HepG2 (cell line): ENCODE measurements at regions not wholly inside any gene's neighbourhood (a gene's known extent, or its start where the extent isn't known, plus 50 kb on each side); places are given as distances from the start of the nearest gene placed in this dataset.

Experiments
- IKZF1 ChIP-seq: fragments of 450-650 bp; IDR thresholded peaks from 2 replicates; pipeline ENCODE4 v1.7.1; 2016
- KDM5B ChIP-seq: sonication (generic); formaldehyde crosslinking; IDR thresholded peaks from 2 replicates; pipeline ENCODE4 v1.4.0; 2020; ENCODE audit warnings: missing genetic modification reagents, mild to moderate bottlenecking, borderline replicate concordance
- LCORL ChIP-seq, 2 experiments: fragments of 450-650 bp in 1 of 2; sonication (generic) in 1 of 2; formaldehyde crosslinking in 1 of 2; IDR thresholded peaks; 2 replicates each; pipeline versions ENCODE4 v1.5.0 to v1.6.1; 2017 to 2020; ENCODE audit warnings: antibody characterized with exemption in 1 of 2, missing genetic modification reagents in 1 of 2
- PRPF4 ChIP-seq: fragments of 200-400 bp; formaldehyde crosslinking; IDR thresholded peaks from 2 replicates; pipeline ENCODE4 v1.6.1; 2016; ENCODE audit warnings: low read length, low read depth; ENCODE audit not compliant: poor library complexity, severe bottlenecking
- SAFB2 ChIP-seq: sonication (generic); formaldehyde crosslinking; IDR thresholded peaks from 2 replicates; pipeline ENCODE4 v1.5.1; 2020; ENCODE audit warnings: missing genetic modification reagents, low read depth, mild to moderate bottlenecking, borderline replicate concordance
- SOX13 ChIP-seq, 3 experiments: fragments of 450-650 bp in 1 of 3; sonication (generic) in 1 of 3; formaldehyde crosslinking in 1 of 3; IDR thresholded peaks in 2 of 3; conservative IDR thresholded peaks in 1 of 3; 2 replicates each; pipeline versions ENCODE4 v1.5.0 to v1.6.1; 2016 to 2020; ENCODE audit warnings: antibody characterized with exemption in 1 of 3, mild to moderate bottlenecking in 1 of 3, missing compliant biosample characterization in 1 of 3, missing genetic modification reagents in 1 of 3, moderate library complexity in 1 of 3
- SP2 ChIP-seq: sonication (generic); formaldehyde crosslinking; IDR thresholded peaks from 2 replicates; pipeline ENCODE4 v1.5.1; 2020; ENCODE audit warnings: mild to moderate bottlenecking, missing genetic modification reagents
- ZFP36L2 ChIP-seq: sonication (generic); formaldehyde crosslinking; IDR thresholded peaks from 2 replicates; pipeline ENCODE4 v1.4.0; 2020; ENCODE audit warnings: missing genetic modification reagents
- ZNF430 ChIP-seq: sonication (generic); formaldehyde crosslinking; IDR thresholded peaks from 2 replicates; pipeline ENCODE4 v1.9.0; 2021; ENCODE audit warnings: mild to moderate bottlenecking, missing genetic modification reagents
- ZNF563 ChIP-seq: sonication (generic); formaldehyde crosslinking; IDR thresholded peaks from 2 replicates; pipeline ENCODE4 v1.8.0; 2022; ENCODE audit warnings: mild to moderate bottlenecking, moderate library complexity, missing genetic modification reagents
- ZNF775 ChIP-seq: sonication (generic); formaldehyde crosslinking; IDR thresholded peaks from 2 replicates; pipeline ENCODE4 v1.4.0; 2020; ENCODE audit warnings: missing genetic modification reagents, mild to moderate bottlenecking, moderate library complexity, borderline replicate concordance
- TF ChIP-seq, protein P1 (sequence below): IDR thresholded peaks from 2 replicates; pipeline ENCODE4 v1.6.1; 2016; ENCODE audit warnings: low read depth, missing genetic modification reagents, missing compliant biosample characterization
- TF ChIP-seq, protein P2 (sequence below): IDR thresholded peaks from 2 replicates; pipeline ENCODE4 v1.6.1; 2018; ENCODE audit warnings: missing genetic modification reagents, mild to moderate bottlenecking, missing compliant biosample characterization
- TF ChIP-seq, protein P3 (sequence below): sonication (generic); formaldehyde crosslinking; IDR thresholded peaks from 2 replicates; pipeline ENCODE4; 2020; ENCODE audit warnings: missing genetic modification reagents, mild to moderate bottlenecking, borderline replicate concordance
- TF ChIP-seq, protein P4 (sequence below): IDR thresholded peaks from 2 replicates; pipeline ENCODE4 v1.6.1; 2018; ENCODE audit warnings: missing genetic modification reagents
- TF ChIP-seq, protein P5 (sequence below): conservative IDR thresholded peaks from 2 replicates; pipeline ENCODE4 v1.6.1; 2018; ENCODE audit warnings: missing genetic modification reagents

DNA sequence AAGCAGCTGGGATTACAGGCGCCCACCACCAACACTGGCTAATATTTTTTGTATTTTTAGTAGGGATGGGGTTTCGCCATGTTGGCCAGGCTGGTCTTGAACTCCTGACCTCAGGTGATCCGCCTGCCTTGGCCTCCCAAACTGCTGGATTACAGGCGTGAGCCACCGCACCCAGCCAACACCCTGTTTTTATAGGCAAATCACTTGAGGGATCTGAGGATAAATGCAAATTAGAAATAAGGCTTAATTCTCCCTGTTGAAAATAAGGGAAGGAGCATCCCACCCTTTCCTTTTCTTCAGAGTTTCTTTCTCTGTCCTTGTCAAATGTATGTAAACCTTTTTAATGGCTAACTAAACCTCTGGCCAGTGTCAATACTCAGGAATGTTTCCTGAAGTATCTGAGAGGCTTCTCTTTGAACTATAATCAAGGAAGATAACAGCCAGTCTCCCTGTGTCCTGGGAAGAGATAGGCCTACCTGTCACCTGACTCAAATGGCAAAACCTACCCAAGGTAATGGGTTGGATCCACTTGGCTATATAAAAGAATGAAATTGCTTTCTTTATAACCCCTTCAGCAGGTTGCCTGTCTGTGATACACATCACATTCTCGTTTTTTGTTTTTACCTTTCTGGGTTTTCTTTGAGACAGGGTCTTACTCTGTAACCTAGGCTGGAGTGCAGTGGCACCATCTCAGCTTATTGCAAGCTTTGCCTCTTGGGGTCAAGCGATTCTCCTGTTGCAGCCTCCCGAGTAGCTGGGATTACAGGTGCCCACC lies 64.5 kb upstream of the TNFAIP3 start (continued):
- TF ChIP-seq, protein P1, sequence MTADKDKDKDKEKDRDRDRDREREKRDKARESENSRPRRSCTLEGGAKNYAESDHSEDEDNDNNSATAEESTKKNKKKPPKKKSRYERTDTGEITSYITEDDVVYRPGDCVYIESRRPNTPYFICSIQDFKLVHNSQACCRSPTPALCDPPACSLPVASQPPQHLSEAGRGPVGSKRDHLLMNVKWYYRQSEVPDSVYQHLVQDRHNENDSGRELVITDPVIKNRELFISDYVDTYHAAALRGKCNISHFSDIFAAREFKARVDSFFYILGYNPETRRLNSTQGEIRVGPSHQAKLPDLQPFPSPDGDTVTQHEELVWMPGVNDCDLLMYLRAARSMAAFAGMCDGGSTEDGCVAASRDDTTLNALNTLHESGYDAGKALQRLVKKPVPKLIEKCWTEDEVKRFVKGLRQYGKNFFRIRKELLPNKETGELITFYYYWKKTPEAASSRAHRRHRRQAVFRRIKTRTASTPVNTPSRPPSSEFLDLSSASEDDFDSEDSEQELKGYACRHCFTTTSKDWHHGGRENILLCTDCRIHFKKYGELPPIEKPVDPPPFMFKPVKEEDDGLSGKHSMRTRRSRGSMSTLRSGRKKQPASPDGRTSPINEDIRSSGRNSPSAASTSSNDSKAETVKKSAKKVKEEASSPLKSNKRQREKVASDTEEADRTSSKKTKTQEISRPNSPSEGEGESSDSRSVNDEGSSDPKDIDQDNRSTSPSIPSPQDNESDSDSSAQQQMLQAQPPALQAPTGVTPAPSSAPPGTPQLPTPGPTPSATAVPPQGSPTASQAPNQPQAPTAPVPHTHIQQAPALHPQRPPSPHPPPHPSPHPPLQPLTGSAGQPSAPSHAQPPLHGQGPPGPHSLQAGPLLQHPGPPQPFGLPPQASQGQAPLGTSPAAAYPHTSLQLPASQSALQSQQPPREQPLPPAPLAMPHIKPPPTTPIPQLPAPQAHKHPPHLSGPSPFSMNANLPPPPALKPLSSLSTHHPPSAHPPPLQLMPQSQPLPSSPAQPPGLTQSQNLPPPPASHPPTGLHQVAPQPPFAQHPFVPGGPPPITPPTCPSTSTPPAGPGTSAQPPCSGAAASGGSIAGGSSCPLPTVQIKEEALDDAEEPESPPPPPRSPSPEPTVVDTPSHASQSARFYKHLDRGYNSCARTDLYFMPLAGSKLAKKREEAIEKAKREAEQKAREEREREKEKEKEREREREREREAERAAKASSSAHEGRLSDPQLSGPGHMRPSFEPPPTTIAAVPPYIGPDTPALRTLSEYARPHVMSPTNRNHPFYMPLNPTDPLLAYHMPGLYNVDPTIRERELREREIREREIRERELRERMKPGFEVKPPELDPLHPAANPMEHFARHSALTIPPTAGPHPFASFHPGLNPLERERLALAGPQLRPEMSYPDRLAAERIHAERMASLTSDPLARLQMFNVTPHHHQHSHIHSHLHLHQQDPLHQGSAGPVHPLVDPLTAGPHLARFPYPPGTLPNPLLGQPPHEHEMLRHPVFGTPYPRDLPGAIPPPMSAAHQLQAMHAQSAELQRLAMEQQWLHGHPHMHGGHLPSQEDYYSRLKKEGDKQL (CRISPR knock-in tag) = no peak
- TF ChIP-seq KDM5B (CRISPR knock-in tag) = no peak
- TF ChIP-seq, protein P2, sequence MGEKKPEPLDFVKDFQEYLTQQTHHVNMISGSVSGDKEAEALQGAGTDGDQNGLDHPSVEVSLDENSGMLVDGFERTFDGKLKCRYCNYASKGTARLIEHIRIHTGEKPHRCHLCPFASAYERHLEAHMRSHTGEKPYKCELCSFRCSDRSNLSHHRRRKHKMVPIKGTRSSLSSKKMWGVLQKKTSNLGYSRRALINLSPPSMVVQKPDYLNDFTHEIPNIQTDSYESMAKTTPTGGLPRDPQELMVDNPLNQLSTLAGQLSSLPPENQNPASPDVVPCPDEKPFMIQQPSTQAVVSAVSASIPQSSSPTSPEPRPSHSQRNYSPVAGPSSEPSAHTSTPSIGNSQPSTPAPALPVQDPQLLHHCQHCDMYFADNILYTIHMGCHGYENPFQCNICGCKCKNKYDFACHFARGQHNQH (CRISPR knock-in tag) = peak; percentile 65; the same call in 1 of the 2 replicates
- no peak for TF ChIP-seq PRPF4
- TF ChIP-seq, protein P3, sequence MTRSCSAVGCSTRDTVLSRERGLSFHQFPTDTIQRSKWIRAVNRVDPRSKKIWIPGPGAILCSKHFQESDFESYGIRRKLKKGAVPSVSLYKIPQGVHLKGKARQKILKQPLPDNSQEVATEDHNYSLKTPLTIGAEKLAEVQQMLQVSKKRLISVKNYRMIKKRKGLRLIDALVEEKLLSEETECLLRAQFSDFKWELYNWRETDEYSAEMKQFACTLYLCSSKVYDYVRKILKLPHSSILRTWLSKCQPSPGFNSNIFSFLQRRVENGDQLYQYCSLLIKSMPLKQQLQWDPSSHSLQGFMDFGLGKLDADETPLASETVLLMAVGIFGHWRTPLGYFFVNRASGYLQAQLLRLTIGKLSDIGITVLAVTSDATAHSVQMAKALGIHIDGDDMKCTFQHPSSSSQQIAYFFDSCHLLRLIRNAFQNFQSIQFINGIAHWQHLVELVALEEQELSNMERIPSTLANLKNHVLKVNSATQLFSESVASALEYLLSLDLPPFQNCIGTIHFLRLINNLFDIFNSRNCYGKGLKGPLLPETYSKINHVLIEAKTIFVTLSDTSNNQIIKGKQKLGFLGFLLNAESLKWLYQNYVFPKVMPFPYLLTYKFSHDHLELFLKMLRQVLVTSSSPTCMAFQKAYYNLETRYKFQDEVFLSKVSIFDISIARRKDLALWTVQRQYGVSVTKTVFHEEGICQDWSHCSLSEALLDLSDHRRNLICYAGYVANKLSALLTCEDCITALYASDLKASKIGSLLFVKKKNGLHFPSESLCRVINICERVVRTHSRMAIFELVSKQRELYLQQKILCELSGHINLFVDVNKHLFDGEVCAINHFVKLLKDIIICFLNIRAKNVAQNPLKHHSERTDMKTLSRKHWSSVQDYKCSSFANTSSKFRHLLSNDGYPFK (CRISPR knock-in tag) = no peak
- no peak for TF ChIP-seq ZNF775 (CRISPR knock-in tag)
- TF ChIP-seq SAFB2 = no peak
- TF ChIP-seq IKZF1 = no peak
- no peak for TF ChIP-seq ZNF430 (CRISPR knock-in tag)
- TF ChIP-seq SOX13 (IDR thresholded peaks at IDR 0.05) = no peak
- peak in 1 of 2 experiments; percentile 60; a peak in 1 of 4 replicates for TF ChIP-seq SOX13 (CRISPR knock-in tag; conservative IDR thresholded peaks at IDR 0.05 in 1 of 2, IDR thresholded peaks at IDR 0.05 in 1 of 2)
- TF ChIP-seq SP2 (CRISPR knock-in tag) = no peak
- TF ChIP-seq, protein P4, sequence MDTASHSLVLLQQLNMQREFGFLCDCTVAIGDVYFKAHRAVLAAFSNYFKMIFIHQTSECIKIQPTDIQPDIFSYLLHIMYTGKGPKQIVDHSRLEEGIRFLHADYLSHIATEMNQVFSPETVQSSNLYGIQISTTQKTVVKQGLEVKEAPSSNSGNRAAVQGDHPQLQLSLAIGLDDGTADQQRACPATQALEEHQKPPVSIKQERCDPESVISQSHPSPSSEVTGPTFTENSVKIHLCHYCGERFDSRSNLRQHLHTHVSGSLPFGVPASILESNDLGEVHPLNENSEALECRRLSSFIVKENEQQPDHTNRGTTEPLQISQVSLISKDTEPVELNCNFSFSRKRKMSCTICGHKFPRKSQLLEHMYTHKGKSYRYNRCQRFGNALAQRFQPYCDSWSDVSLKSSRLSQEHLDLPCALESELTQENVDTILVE (CRISPR knock-in tag) = no peak
- TF ChIP-seq LCORL (IDR thresholded peaks at IDR 0.05) = no peak
- no peak for TF ChIP-seq LCORL (CRISPR knock-in tag; IDR thresholded peaks at IDR 0.05)
- no peak for TF ChIP-seq ZFP36L2 (CRISPR knock-in tag)
- TF ChIP-seq, protein P5, sequence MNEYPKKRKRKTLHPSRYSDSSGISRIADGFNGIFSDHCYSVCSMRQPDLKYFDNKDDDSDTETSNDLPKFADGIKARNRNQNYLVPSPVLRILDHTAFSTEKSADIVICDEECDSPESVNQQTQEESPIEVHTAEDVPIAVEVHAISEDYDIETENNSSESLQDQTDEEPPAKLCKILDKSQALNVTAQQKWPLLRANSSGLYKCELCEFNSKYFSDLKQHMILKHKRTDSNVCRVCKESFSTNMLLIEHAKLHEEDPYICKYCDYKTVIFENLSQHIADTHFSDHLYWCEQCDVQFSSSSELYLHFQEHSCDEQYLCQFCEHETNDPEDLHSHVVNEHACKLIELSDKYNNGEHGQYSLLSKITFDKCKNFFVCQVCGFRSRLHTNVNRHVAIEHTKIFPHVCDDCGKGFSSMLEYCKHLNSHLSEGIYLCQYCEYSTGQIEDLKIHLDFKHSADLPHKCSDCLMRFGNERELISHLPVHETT = no peak
- no peak for TF ChIP-seq ZNF563
